ENCODE measurements at regions not wholly inside any gene's neighbourhood (a gene's known extent, or its start where the extent isn't known, plus 50 kb on each side); places are given as distances from the start of the nearest gene placed in this dataset.

DNA sequence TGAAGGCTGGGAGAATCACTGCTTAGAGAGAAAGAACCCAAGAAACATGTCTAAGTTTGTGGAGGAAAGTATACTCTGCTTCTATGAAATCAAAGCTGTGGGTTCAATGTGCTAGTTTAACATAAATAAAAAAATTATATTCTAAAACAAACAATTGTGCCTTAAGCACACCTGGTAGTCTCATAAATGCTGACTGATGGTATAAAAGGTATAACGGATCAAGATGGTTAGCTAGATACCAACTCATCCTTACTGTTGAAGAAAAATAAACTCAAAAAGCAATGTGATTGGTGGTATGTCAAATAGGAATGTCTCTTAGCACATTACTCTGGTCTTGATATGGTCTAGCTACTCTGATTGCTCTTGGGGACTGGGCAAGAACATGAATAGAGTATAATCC is 117.8 kb downstream of the SLC41A2 start:
- no peaks in the 10 kb centered on the region for H3K27me3 Mint-ChIP-seq (ENCODE audit: low read depth, poor library complexity)

DNA sequence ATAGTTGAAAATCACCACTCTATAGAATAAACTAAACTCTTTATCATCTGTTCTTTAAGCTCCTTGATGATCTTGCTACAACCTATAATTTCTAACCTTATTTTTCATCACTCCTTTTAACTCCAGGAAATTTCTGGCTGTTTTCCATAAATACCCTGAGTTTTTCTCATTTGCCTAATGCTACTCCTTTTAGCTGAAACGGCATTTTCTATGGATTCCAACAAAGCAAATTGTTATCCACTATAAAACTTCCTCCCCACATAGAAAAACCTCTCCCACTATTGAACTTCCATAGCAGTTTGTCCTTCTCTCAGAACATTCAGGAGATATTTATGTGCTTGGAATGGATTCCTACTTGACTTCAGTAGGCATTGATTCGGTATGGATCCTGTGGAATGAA is 122.8 kb downstream of the SLC41A2 start:
- Mint-ChIP-seq H3K4me1 (no peaks in the 10 kb centered on the region), H3K4me3 (no peak overlapping the region), H3K9me3 (no peaks in the 10 kb centered on the region), H3K36me3 (ENCODE audit: low read depth) (no peaks in the 10 kb centered on the region), H3K27ac (no peak overlapping the region), H3K27me3 (ENCODE audit: low read depth, poor library complexity) (peaks cover 5% of the 10 kb centered on the region)
- DNase-seq: no peak
- TF ChIP-seq, protein P1, sequence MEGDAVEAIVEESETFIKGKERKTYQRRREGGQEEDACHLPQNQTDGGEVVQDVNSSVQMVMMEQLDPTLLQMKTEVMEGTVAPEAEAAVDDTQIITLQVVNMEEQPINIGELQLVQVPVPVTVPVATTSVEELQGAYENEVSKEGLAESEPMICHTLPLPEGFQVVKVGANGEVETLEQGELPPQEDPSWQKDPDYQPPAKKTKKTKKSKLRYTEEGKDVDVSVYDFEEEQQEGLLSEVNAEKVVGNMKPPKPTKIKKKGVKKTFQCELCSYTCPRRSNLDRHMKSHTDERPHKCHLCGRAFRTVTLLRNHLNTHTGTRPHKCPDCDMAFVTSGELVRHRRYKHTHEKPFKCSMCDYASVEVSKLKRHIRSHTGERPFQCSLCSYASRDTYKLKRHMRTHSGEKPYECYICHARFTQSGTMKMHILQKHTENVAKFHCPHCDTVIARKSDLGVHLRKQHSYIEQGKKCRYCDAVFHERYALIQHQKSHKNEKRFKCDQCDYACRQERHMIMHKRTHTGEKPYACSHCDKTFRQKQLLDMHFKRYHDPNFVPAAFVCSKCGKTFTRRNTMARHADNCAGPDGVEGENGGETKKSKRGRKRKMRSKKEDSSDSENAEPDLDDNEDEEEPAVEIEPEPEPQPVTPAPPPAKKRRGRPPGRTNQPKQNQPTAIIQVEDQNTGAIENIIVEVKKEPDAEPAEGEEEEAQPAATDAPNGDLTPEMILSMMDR (IDR thresholded peaks at IDR 0.05): no peak

More for the DNA sequence above, 117.8 kb downstream of the SLC41A2 start:
- Mint-ChIP-seq H3K4me1 (no peaks in the 10 kb centered on the region), H3K27ac (no peak overlapping the region), H3K9me3 (no peaks in the 10 kb centered on the region), H3K4me3 (no peak overlapping the region), H3K36me3 (ENCODE audit: low read depth) (no peaks in the 10 kb centered on the region)
- TF ChIP-seq, protein P1 (IDR thresholded peaks at IDR 0.05): no peak
- DNase-seq: no peak

DNA sequence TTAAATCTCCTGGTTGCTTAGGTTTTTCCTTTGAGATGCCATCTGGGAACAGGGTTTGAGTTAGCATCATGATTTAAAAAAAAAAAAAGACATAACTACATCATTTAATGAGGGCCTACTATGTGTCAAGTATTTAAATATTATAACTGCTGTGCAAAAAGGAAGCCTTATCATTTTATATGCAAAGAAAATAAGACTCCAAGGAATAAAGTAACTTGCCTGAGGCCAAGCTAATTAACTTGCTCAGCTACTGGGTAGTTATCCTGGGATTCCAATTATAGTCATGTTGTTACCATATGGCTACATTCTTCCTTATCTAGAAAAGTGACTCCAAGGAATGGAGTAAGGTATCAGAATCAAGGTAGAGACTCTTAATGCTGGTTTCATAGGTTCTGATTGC is 123.5 kb downstream of the SLC41A2 start:
- H3K27me3 Mint-ChIP-seq (ENCODE audit: low read depth, poor library complexity): peaks cover 5% of the 10 kb centered on the region
- no peaks in the 10 kb centered on the region for H3K4me1 Mint-ChIP-seq
- H3K36me3 Mint-ChIP-seq (ENCODE audit: low read depth): no peaks in the 10 kb centered on the region
- H3K27ac Mint-ChIP-seq: no peak overlapping the region
- no peaks in the 10 kb centered on the region for H3K9me3 Mint-ChIP-seq
- H3K4me3 Mint-ChIP-seq: no peak overlapping the region
- DNase-seq: no peak
- TF ChIP-seq, protein P1 (IDR thresholded peaks at IDR 0.05): no peak

DNA sequence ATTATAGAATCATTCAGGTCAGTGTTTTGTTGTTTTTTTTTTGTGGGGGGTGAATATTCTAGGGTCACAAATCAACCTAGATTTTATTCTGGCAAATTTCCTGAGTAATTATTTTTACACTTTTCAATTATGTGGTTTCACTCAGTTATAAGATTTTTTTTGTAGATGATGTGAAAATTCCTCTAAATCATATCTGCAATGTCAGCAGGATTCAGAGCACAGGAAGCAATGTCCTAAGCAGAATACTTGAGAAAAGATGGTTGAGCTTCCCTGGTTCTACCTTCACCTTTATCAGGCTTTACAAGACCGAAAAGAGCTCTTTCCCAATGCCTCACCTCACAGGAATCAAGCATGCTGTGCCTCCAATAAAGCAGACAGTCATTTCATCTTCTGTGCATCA is 124.3 kb downstream of the SLC41A2 start:
- no peaks in the 10 kb centered on the region for H3K9me3 Mint-ChIP-seq
- no peak overlapping the region for H3K4me3 Mint-ChIP-seq
- no peaks in the 10 kb centered on the region for H3K4me1 Mint-ChIP-seq
- TF ChIP-seq, protein P1 (IDR thresholded peaks at IDR 0.05): no peak
- peaks cover 5% of the 10 kb centered on the region for H3K27me3 Mint-ChIP-seq (ENCODE audit: low read depth, poor library complexity)
- no peaks in the 10 kb centered on the region for H3K36me3 Mint-ChIP-seq (ENCODE audit: low read depth)
- no peak for DNase-seq
- no peak overlapping the region for H3K27ac Mint-ChIP-seq

DNA sequence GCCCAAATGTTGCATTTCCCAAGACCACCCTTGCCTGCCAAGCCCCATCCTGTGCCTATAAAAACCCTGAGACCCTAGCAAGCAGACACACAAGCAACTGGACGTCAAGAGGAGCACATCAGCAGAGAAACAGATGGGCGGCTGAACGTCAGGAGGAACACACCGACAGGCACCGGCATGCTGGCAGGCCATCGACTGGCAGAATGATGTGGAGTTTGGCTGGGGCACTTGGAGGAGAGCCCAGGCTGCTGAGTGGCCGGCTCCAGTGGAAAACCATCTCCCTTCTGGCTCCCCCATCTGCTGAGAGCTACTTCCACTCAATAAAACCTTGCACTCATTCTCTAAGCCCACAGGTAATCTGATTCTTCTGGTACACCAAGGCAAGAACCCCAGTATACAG is 130.1 kb downstream of the SLC41A2 start:
- Mint-ChIP-seq H3K27me3 (ENCODE audit: low read depth, poor library complexity) (peaks cover 5% of the 10 kb centered on the region), H3K36me3 (ENCODE audit: low read depth) (no peaks in the 10 kb centered on the region), H3K4me3 (no peak overlapping the region), H3K27ac (no peak overlapping the region), H3K9me3 (peaks cover 22% of the 10 kb centered on the region), H3K4me1 (no peaks in the 10 kb centered on the region)
- TF ChIP-seq, protein P1 (IDR thresholded peaks at IDR 0.05): no peak
- DNase-seq: no peak

DNA sequence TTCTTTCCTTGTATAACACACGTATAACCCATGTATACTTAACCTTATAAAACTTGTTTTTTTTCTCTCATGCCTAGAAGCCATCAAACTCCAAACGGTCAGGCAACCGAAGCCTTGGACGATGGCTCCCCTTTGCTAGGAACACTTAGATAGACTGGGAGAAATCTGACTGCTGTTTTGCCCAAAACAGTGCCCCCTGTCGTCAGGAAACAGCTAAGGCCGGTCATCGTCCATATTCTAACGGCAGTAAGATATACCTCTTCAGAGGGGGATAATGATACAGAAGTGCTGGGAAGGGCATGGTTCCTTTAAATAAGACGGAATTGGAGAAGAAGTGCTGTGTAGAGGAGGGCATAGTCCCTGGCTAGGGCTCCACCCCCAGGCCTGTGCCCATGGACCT is 130.5 kb downstream of the SLC41A2 start:
- H3K4me3 Mint-ChIP-seq: no peak overlapping the region
- peaks cover 5% of the 10 kb centered on the region for H3K27me3 Mint-ChIP-seq (ENCODE audit: low read depth, poor library complexity)
- H3K9me3 Mint-ChIP-seq: peaks cover 22% of the 10 kb centered on the region
- TF ChIP-seq, protein P1 (IDR thresholded peaks at IDR 0.05): peak; percentile 21
- H3K4me1 Mint-ChIP-seq: no peaks in the 10 kb centered on the region
- no peak overlapping the region for H3K27ac Mint-ChIP-seq
- DNase-seq: no peak
- no peaks in the 10 kb centered on the region for H3K36me3 Mint-ChIP-seq (ENCODE audit: low read depth)

All from nephron progenitor cell (in vitro differentiated cells).